GM21737 (cell line): ENCODE measurements at regions not wholly inside any gene's neighbourhood (a gene's known extent, or its start where the extent isn't known, plus 50 kb on each side); places are given as distances from the start of the nearest gene placed in this dataset.
A peak's percentile ranks its signal among the peaks of the same experiment; 100 is the strongest.
"Not testable (repeated sequence)": the region's sequence is repeated elsewhere in the genome, so short reads cannot be mapped to it uniquely, and the experiment has no call there.

Experiments
- ATAC-seq: cut with Tn5 transposase; IDR thresholded peaks from one replicate; pipeline ENCODE4 v1.9.1; 2021; ENCODE audit warnings: mild to moderate bottlenecking, moderate library complexity; ENCODE audit not compliant: unreplicated experiment

GRCh38 chr6:26173836-26174145, 86.6 kb downstream of the HFE start:
- ATAC-seq = no peak

- no peak for ATAC-seq
These were observed 87.8 kb downstream of the HFE start for GRCh38 chr6:26175033-26175427.

GRCh38 chr6:26175428-26176181, 88.4 kb downstream of the HFE start:
- ATAC-seq = no peak

- no peak for ATAC-seq
These were observed 92.4 kb downstream of the HFE start for GRCh38 chr6:26179675-26180074.

GRCh38 chr6:26180346-26180745, 93.1 kb downstream of the HFE start:
- ATAC-seq = no peak

GRCh38 chr6:26183237-26183580, 96.0 kb downstream of the HFE start:
- no peak for ATAC-seq

GRCh38 chr6:26183581-26184366, 96.5 kb downstream of the HFE start:
- ATAC-seq = peak; percentile 48

GRCh38 chr6:26184367-26184891, 97.2 kb downstream of the HFE start:
- ATAC-seq = no peak

- no peak for ATAC-seq
These were observed 97.8 kb downstream of the HFE start for GRCh38 chr6:26185004-26185403.

GRCh38 chr6:26185802-26186201, 98.6 kb downstream of the HFE start:
- no peak for ATAC-seq

GRCh38 chr6:26186652-26187051, 99.4 kb downstream of the HFE start:
- ATAC-seq = no peak

GRCh38 chr6:26187292-26187691, 100.1 kb downstream of the HFE start:
- no peak for ATAC-seq

GRCh38 chr6:26187981-26188635, 100.9 kb downstream of the HFE start:
- peak; percentile 11 for ATAC-seq

GRCh38 chr6:26191512-26191911, 104.3 kb downstream of the HFE start:
- not testable (repeated sequence) for ATAC-seq

- no peak for ATAC-seq
These were observed 106.5 kb downstream of the HFE start for GRCh38 chr6:26193467-26194328.

- no peak for ATAC-seq
These were observed 107.1 kb downstream of the HFE start for GRCh38 chr6:26194329-26194701.

GRCh38 chr6:26194816-26195375, 107.7 kb downstream of the HFE start:
- ATAC-seq = no peak

GRCh38 chr6:26195376-26195923, 108.2 kb downstream of the HFE start:
- no peak for ATAC-seq

- no peak for ATAC-seq
These were observed 109.0 kb downstream of the HFE start for GRCh38 chr6:26195924-26196845.
